ENCODE measurements at regions not wholly inside any gene's neighbourhood (a gene's known extent, or its start where the extent isn't known, plus 50 kb on each side); places are given as distances from the start of the nearest gene placed in this dataset.
"Not testable (repeated sequence)": the region's sequence is repeated elsewhere in the genome, so short reads cannot be mapped to it uniquely, and the experiment has no call there.

GRCh38 chr9:115301581-115301980 is 183.6 kb upstream of the TNC start:
- DNase-seq (ENCODE audit: low read depth): no peak

GRCh38 chr9:115305543-115305942 is 187.6 kb upstream of the TNC start:
- no peak for DNase-seq (ENCODE audit: low read depth)

- DNase-seq (ENCODE audit: low read depth): no peak
Observed at GRCh38 chr9:115306865-115307264, 188.9 kb upstream of the TNC start.

GRCh38 chr9:115313545-115313944 is 195.6 kb upstream of the TNC start:
- no peak for DNase-seq (ENCODE audit: low read depth)

GRCh38 chr9:115326461-115326860 is 208.5 kb upstream of the TNC start:
- no peak for DNase-seq (ENCODE audit: low read depth)

- DNase-seq (ENCODE audit: low read depth): no peak
Observed at GRCh38 chr9:115327436-115328122, 209.6 kb upstream of the TNC start.

- peak; percentile 89 for DNase-seq (ENCODE audit: low read depth)
Observed at GRCh38 chr9:115328228-115328627, 210.3 kb upstream of the TNC start.

- no peak for DNase-seq (ENCODE audit: low read depth)
Observed at GRCh38 chr9:115328677-115329076, 210.7 kb upstream of the TNC start.

- peak; percentile 70 for DNase-seq (ENCODE audit: low read depth)
Observed at GRCh38 chr9:115333277-115334070, 215.5 kb upstream of the TNC start.

- DNase-seq (ENCODE audit: low read depth): no peak
Observed at GRCh38 chr9:115335439-115335838, 217.5 kb upstream of the TNC start.

- DNase-seq (ENCODE audit: low read depth): no peak
Observed at GRCh38 chr9:115340314-115340713, 222.4 kb upstream of the TNC start.

- no peak for DNase-seq (ENCODE audit: low read depth)
Observed at GRCh38 chr9:115341426-115341825, 223.5 kb upstream of the TNC start.

GRCh38 chr9:115347776-115348175 is 229.8 kb upstream of the TNC start:
- not testable (repeated sequence) for DNase-seq (ENCODE audit: low read depth)

GRCh38 chr9:115348936-115349335 is 231.0 kb upstream of the TNC start:
- DNase-seq (ENCODE audit: low read depth): not testable (repeated sequence)

- no peak for DNase-seq (ENCODE audit: low read depth)
Observed at GRCh38 chr9:115349542-115349941, 231.6 kb upstream of the TNC start.

GRCh38 chr9:115350548-115350947 is 232.6 kb upstream of the TNC start:
- DNase-seq (ENCODE audit: low read depth): peak; percentile 63

- DNase-seq (ENCODE audit: low read depth): peak; percentile 35
Observed at GRCh38 chr9:115353681-115354080, 235.7 kb upstream of the TNC start.

GRCh38 chr9:115357821-115358220 is 239.9 kb upstream of the TNC start:
- no peak for DNase-seq (ENCODE audit: low read depth)

GRCh38 chr9:115359017-115359780 is 241.2 kb upstream of the TNC start:
- no peak for DNase-seq (ENCODE audit: low read depth)

GRCh38 chr9:115360122-115360521 is 242.2 kb upstream of the TNC start:
- no peak for DNase-seq (ENCODE audit: low read depth)

- no peak for DNase-seq (ENCODE audit: low read depth)
Observed at GRCh38 chr9:115362101-115362500, 244.1 kb upstream of the TNC start.

- DNase-seq (ENCODE audit: low read depth): no peak
Observed at GRCh38 chr9:115362640-115363039, 244.7 kb upstream of the TNC start.

- no peak for DNase-seq (ENCODE audit: low read depth)
Observed at GRCh38 chr9:115364991-115365390, 247.0 kb upstream of the TNC start.

Data from RPMI7951 (cell line).